Skeletal muscle tissue (tissue), 3 donors: ENCODE measurements at regions not wholly inside any gene's neighbourhood (a gene's known extent, or its start where the extent isn't known, plus 50 kb on each side); places are given as distances from the start of the nearest gene placed in this dataset.

Source experiments
- H3K27ac ChIP-seq: one replicate; pipeline ENCODE4 v1.7.0; 2013; ENCODE audit warnings: mild to moderate bottlenecking, low read depth, low read length, inconsistent platforms
- H3K27me3 ChIP-seq, 3 donors: one replicate each; pipeline ENCODE4 v1.7.0; 2013; ENCODE audit warnings: low read length in 3 of 3; ENCODE audit not compliant: control insufficient read depth in 3 of 3, insufficient read depth in 3 of 3
- H3K36me3 ChIP-seq, 3 donors: one replicate each; pipeline ENCODE4 v1.7.0; 2013; ENCODE audit warnings: low read length in 3 of 3; ENCODE audit not compliant: control insufficient read depth in 3 of 3, insufficient read depth in 3 of 3
- H3K4me1 ChIP-seq, 3 donors: one replicate each; pipeline ENCODE4 v1.7.0; 2013; ENCODE audit warnings: low read length in 3 of 3, mild to moderate bottlenecking in 3 of 3; ENCODE audit not compliant: control insufficient read depth in 3 of 3, insufficient read depth in 3 of 3
- H3K4me3 ChIP-seq, 3 donors: one replicate each; pipeline ENCODE4 v1.7.0; 2013; ENCODE audit warnings: low read length in 3 of 3
- H3K9ac ChIP-seq, 3 donors: one replicate each; pipeline ENCODE4 v1.7.0; 2013; ENCODE audit warnings: low read length in 3 of 3, mild to moderate bottlenecking in 3 of 3, moderate library complexity in 2 of 3, low read depth in 1 of 3
- H3K9me3 ChIP-seq, 3 donors: one replicate each; pipeline ENCODE4 v1.7.0; 2013; ENCODE audit warnings: low read length in 3 of 3; ENCODE audit not compliant: control insufficient read depth in 3 of 3
- donor health status: Osteomylitis.

- H3K27ac ChIP-seq, result no peak overlapping the region
- H3K4me3 ChIP-seq, result no peak overlapping the region
- no peak overlapping the region for H3K9ac ChIP-seq
- no peaks in the 10 kb centered on the region for H3K4me1 ChIP-seq
- H3K9me3 ChIP-seq, result no peaks in the 10 kb centered on the region
- H3K36me3 ChIP-seq, result no peaks in the 10 kb centered on the region
- no peaks in the 10 kb centered on the region for H3K27me3 ChIP-seq
Observed at GRCh38 chr2:13536941-13537340, 820.2 kb downstream of the TRIB2 start.

GRCh38 chr2:13537771-13538349 is 821.1 kb downstream of the TRIB2 start:
- H3K9ac ChIP-seq, result no peak overlapping the region

DNA sequence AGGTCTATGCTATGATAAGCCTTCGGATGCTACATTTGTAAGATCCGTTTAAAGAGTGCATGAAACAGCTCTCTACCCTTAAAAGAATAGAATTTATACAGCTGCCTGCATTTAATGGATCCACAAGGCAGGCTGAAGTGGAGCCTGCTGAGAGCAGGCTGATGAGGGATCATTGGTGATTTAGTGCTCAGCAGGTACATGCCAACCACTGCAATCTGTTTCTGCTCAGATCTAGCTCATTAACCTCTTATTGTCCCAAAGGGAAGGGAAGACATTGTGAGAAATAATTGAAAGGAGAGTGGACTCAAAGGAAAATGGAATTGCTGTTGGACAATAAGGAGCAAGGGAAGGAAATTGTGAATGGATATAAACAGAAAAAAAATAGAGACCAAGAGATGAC is 822.6 kb downstream of the TRIB2 start:
- no peak overlapping the region for H3K4me3 ChIP-seq
- H3K27ac ChIP-seq, result no peak overlapping the region
- H3K36me3 ChIP-seq, result no peaks in the 10 kb centered on the region
- no peaks in the 10 kb centered on the region for H3K9me3 ChIP-seq
- H3K4me1 ChIP-seq, result no peaks in the 10 kb centered on the region
- H3K27me3 ChIP-seq, result no peaks in the 10 kb centered on the region
- no peak overlapping the region for H3K9ac ChIP-seq

More at GRCh38 chr2:13537771-13538349, 821.1 kb downstream of the TRIB2 start:
- Histone ChIP-seq H3K27ac (no peak overlapping the region), H3K27me3 (no peaks in the 10 kb centered on the region), H3K36me3 (no peaks in the 10 kb centered on the region), H3K4me1 (no peaks in the 10 kb centered on the region), H3K4me3 (no peak overlapping the region), H3K9me3 (no peaks in the 10 kb centered on the region)

- H3K27ac ChIP-seq, result no peak overlapping the region
- no peaks in the 10 kb centered on the region for H3K27me3 ChIP-seq
- no peak overlapping the region for H3K9ac ChIP-seq
- no peaks in the 10 kb centered on the region for H3K9me3 ChIP-seq
- H3K4me1 ChIP-seq, result no peaks in the 10 kb centered on the region
- H3K36me3 ChIP-seq, result no peaks in the 10 kb centered on the region
- H3K4me3 ChIP-seq, result no peak overlapping the region
Observed at GRCh38 chr2:13542061-13542460, 825.3 kb downstream of the TRIB2 start.

DNA sequence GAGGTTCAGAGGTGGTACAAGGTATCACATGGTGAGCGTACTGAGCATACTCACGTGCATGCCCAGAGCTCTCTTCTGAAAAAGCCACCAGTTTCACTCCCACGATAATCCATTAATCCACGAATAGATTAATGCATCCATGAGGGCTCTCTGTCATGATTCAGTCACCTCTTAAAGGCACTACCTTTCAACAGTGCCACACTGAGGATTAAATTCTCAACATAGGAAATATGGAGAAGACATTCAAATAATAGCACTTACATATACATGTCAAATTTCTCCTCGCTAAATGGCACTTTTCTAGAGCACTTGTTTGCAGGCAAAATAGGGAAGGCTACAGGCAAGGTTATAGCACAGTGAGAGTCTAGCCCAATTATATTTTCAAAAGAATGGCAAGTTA is 825.9 kb downstream of the TRIB2 start:
- H3K9me3 ChIP-seq, result no peaks in the 10 kb centered on the region
- H3K9ac ChIP-seq, result no peak overlapping the region
- H3K36me3 ChIP-seq, result no peaks in the 10 kb centered on the region
- no peak overlapping the region for H3K27ac ChIP-seq
- no peaks in the 10 kb centered on the region for H3K4me1 ChIP-seq
- no peak overlapping the region for H3K4me3 ChIP-seq
- no peaks in the 10 kb centered on the region for H3K27me3 ChIP-seq

GRCh38 chr2:13543550-13543949 is 826.8 kb downstream of the TRIB2 start:
- H3K4me3 ChIP-seq, result no peak overlapping the region
- no peaks in the 10 kb centered on the region for H3K9me3 ChIP-seq
- H3K9ac ChIP-seq, result no peak overlapping the region
- no peaks in the 10 kb centered on the region for H3K4me1 ChIP-seq
- H3K27ac ChIP-seq, result no peak overlapping the region
- H3K27me3 ChIP-seq, result no peaks in the 10 kb centered on the region
- no peaks in the 10 kb centered on the region for H3K36me3 ChIP-seq

DNA sequence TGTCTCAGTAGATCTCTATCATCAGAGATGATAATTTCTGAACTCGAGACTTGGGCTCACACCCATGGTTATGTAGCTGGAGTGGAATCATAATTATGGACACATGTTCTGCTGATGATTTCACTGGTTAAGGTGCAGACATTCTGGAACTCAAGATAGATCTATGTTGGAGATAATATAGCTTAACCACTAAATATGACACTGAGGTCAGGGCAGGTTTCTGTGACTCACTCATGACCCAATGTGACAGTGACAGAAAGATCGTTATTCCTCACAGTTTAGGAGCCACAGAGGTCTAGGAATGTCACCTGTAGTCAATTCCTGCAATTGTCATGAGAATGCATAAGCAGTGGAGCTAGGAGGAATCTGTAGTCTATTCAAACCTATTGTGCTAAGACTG is 828.6 kb downstream of the TRIB2 start:
- H3K27me3 ChIP-seq, result no peaks in the 10 kb centered on the region
- no peak overlapping the region for H3K27ac ChIP-seq
- H3K9me3 ChIP-seq, result no peaks in the 10 kb centered on the region
- no peak overlapping the region for H3K9ac ChIP-seq
- H3K4me1 ChIP-seq, result no peaks in the 10 kb centered on the region
- no peak overlapping the region for H3K4me3 ChIP-seq
- no peaks in the 10 kb centered on the region for H3K36me3 ChIP-seq

DNA sequence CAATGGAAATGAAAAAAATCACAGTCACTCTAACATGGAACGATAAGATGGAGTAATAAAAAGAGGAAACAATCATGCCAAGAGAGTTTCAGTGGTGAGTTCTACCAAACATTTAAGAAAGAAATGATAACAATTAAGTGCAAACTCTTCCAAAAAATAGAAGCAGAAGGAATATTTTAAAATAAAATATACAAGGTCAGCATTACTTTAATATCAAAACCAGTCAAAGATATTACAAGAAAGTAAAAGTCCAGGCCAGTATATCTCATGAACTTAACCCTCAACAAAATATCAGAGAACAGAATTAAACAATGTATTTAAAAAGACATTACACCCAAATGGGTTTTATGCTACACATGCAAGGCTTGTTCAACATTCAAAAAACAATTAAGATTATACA is 829.4 kb downstream of the TRIB2 start:
- H3K27ac ChIP-seq, result no peak overlapping the region
- no peaks in the 10 kb centered on the region for H3K27me3 ChIP-seq

DNA sequence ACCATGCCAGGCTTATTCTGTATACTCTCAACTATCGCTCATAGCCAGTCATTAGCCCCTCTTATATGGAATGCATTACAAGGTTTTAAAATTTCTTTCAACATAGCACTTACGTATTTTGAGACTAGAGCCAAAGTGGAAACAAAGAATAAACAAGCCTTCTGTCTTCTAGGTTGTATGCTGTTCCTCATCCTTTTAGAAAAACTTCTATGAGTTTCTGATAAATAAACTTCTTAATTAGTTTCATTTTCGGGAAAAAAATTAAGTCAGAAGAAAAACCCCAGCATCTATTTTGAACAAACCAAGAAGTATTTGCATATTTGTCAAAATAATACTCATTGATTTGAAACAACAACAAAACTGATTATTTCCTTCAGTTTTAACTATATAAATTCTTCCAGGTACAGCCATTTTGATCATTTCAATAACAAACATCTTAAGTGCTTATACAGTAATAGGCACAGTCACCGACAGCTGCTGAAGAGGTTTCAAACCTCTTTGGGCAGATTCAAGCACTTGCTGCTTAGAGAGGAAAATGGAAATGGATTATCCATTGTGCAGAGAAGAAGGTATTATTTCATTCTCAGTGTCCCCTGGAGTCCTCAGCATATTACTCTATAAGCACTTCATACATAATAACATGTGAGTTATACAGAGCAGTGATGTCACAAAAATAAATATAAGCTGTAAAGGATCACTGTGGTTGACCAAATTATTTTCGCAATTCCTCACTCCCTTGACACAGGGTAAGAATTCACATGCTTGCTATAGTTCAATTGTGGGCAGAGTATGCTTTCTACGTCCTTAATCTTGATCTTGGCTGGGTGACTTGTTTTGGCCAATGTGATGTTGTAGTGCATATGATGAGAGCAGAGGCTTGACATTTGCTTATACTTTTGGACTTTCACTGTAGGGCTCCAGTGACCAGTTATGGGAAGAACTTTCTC is 833.8 kb downstream of the TRIB2 start:
- H3K4me1 ChIP-seq, result no peaks in the 10 kb centered on the region
- H3K27me3 ChIP-seq, result no peaks in the 10 kb centered on the region
- H3K36me3 ChIP-seq, result no peaks in the 10 kb centered on the region
- no peaks in the 10 kb centered on the region for H3K9me3 ChIP-seq
- no peak overlapping the region for H3K9ac ChIP-seq
- no peak overlapping the region for H3K27ac ChIP-seq
- no peak overlapping the region for H3K4me3 ChIP-seq

More for the DNA sequence above, 829.4 kb downstream of the TRIB2 start:
- Histone ChIP-seq H3K4me1 (no peaks in the 10 kb centered on the region), H3K9ac (no peak overlapping the region), H3K36me3 (no peaks in the 10 kb centered on the region), H3K4me3 (no peak overlapping the region), H3K9me3 (no peaks in the 10 kb centered on the region)

DNA sequence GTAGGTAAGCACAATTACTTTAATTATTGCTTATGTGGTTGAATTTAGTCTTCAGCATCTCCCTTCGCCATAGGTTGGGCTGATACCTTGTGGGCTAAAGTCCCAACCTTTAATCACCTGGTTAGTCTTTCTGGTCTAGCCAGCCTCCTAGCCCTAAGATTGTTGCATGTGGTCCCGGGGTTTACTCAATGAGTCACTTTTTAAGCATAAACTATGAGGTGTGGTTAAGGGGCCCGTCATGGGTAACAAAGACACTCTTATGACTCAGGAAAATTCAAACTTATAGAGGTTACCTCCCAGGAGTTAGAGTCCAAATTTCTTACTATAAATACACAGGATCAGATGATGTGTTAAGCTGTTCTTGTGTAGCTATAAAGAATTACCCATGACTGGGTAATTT is 841.6 kb downstream of the TRIB2 start:
- H3K9ac ChIP-seq, result no peak overlapping the region
- H3K36me3 ChIP-seq, result no peaks in the 10 kb centered on the region
- no peaks in the 10 kb centered on the region for H3K27me3 ChIP-seq
- H3K4me3 ChIP-seq, result no peak overlapping the region
- no peaks in the 10 kb centered on the region for H3K4me1 ChIP-seq
- no peaks in the 10 kb centered on the region for H3K9me3 ChIP-seq
- no peak overlapping the region for H3K27ac ChIP-seq
